Peyer's patch (tissue), 4 donors: ENCODE measurements at regions not wholly inside any gene's neighbourhood (a gene's known extent, or its start where the extent isn't known, plus 50 kb on each side); places are given as distances from the start of the nearest gene placed in this dataset.

Experiments
- DNase-seq, 3 donors: peaks; one replicate each; pipeline ENCODE4 v3.0.0-alpha.2; 2017 to 2019
- H3K27ac ChIP-seq, 4 donors: fragments of 200-600 bp; sonication (generic); one replicate each; pipeline ENCODE4 v1.5.1; 2016 to 2019
- H3K27me3 ChIP-seq, 2 donors: fragments of 200-600 bp; sonication (generic); one replicate each; pipeline ENCODE4 v1.5.1; 2019
- H3K36me3 ChIP-seq, 3 donors: fragments of 200-600 bp; sonication (generic); one replicate each; pipeline ENCODE4 v1.5.1; 2016 to 2019
- H3K4me1 ChIP-seq, 4 donors: fragments of 200-600 bp; sonication (generic); one replicate each; pipeline ENCODE4 v1.5.1; 2016 to 2019
- H3K4me3 ChIP-seq, 4 donors: fragments of 200-600 bp; sonication (generic); 1 replicate in 3 of 4; 2 replicates in 1 of 4; pipeline ENCODE4 v1.5.1; 2016 to 2019; ENCODE audit warnings: mild to moderate bottlenecking in 1 of 4
- H3K9me3 ChIP-seq, 4 donors: fragments of 200-600 bp; sonication (generic); one replicate each; pipeline ENCODE4 v1.5.1; 2016 to 2019; ENCODE audit warnings: mild to moderate bottlenecking in 1 of 4
- POLR2A ChIP-seq, 2 donors: fragments of 450-650 bp; IDR thresholded peaks; one replicate each; pipeline ENCODE4 v1.5.1; 2017; ENCODE audit warnings: antibody characterized with exemption in 2 of 2, mild to moderate bottlenecking in 2 of 2, moderate library complexity in 2 of 2
- TF ChIP-seq, protein P1 (sequence below), 6 experiments: fragments of 450-650 bp in 4 of 6; fragments of 200-600 bp in 2 of 6; sonication (generic) in 1 of 6; IDR thresholded peaks; one replicate each; pipeline ENCODE4 v1.5.1; 2017 to 2019; ENCODE audit warnings: antibody characterized with exemption in 6 of 6, mild to moderate bottlenecking in 3 of 6, moderate library complexity in 1 of 6

GRCh38 chr5:82833277-82833676 lies 243.9 kb downstream of the TMEM167A start:
- no peak overlapping the region for H3K4me3 ChIP-seq
- DNase-seq = no peak
- no peaks in the 10 kb centered on the region for H3K36me3 ChIP-seq
- H3K4me1 ChIP-seq = no peaks in the 10 kb centered on the region
- no peaks in the 10 kb centered on the region for H3K27me3 ChIP-seq
- TF ChIP-seq POLR2A (IDR thresholded peaks at IDR 0.05) = no peak
- TF ChIP-seq, protein P1, sequence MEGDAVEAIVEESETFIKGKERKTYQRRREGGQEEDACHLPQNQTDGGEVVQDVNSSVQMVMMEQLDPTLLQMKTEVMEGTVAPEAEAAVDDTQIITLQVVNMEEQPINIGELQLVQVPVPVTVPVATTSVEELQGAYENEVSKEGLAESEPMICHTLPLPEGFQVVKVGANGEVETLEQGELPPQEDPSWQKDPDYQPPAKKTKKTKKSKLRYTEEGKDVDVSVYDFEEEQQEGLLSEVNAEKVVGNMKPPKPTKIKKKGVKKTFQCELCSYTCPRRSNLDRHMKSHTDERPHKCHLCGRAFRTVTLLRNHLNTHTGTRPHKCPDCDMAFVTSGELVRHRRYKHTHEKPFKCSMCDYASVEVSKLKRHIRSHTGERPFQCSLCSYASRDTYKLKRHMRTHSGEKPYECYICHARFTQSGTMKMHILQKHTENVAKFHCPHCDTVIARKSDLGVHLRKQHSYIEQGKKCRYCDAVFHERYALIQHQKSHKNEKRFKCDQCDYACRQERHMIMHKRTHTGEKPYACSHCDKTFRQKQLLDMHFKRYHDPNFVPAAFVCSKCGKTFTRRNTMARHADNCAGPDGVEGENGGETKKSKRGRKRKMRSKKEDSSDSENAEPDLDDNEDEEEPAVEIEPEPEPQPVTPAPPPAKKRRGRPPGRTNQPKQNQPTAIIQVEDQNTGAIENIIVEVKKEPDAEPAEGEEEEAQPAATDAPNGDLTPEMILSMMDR (IDR thresholded peaks at IDR 0.05) = no peak
- no peak overlapping the region for H3K27ac ChIP-seq
- no peaks in the 10 kb centered on the region for H3K9me3 ChIP-seq

GRCh38 chr5:82832445-82832844 lies 244.7 kb downstream of the TMEM167A start:
- Histone ChIP-seq H3K27me3 (no peaks in the 10 kb centered on the region), H3K36me3 (no peaks in the 10 kb centered on the region), H3K27ac (no peak overlapping the region), H3K4me1 (no peaks in the 10 kb centered on the region), H3K9me3 (no peaks in the 10 kb centered on the region), H3K4me3 (no peak overlapping the region)
- no peak for DNase-seq
- TF ChIP-seq, protein P1 (IDR thresholded peaks at IDR 0.05) = no peak
- TF ChIP-seq POLR2A (IDR thresholded peaks at IDR 0.05) = no peak

GRCh38 chr5:82828211-82828610 lies 249.0 kb downstream of the TMEM167A start:
- Histone ChIP-seq H3K27me3 (no peaks in the 10 kb centered on the region), H3K4me3 (no peak overlapping the region)
- no peak for DNase-seq

GRCh38 chr5:82827651-82828050 lies 249.5 kb downstream of the TMEM167A start:
- Histone ChIP-seq H3K9me3 (no peaks in the 10 kb centered on the region), H3K27ac (no peak overlapping the region), H3K36me3 (no peaks in the 10 kb centered on the region), H3K4me3 (no peak overlapping the region), H3K27me3 (no peaks in the 10 kb centered on the region), H3K4me1 (no peaks in the 10 kb centered on the region)
- no peak for TF ChIP-seq POLR2A (IDR thresholded peaks at IDR 0.05)
- TF ChIP-seq, protein P1 (IDR thresholded peaks at IDR 0.05) = no peak
- no peak for DNase-seq

More at GRCh38 chr5:82828211-82828610, 249.0 kb downstream of the TMEM167A start:
- TF ChIP-seq, protein P1 (IDR thresholded peaks at IDR 0.05) = no peak
- no peak for TF ChIP-seq POLR2A (IDR thresholded peaks at IDR 0.05)
- Histone ChIP-seq H3K27ac (no peak overlapping the region), H3K9me3 (no peaks in the 10 kb centered on the region), H3K4me1 (no peaks in the 10 kb centered on the region), H3K36me3 (no peaks in the 10 kb centered on the region)

DNA sequence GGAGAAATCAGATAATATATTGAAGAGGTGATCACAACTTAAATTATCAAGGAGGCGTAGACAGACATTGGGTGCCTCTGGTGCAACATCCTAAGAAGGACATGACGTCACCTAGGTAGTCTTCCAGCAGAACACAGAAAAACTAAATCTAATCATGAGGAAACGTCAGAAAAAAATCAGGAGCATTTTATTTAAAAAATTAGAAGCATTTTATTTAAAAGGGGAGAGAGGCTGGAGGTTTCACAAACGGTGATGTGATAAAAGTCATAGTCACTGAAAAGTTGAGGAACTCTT lies 254.6 kb downstream of the TMEM167A start:
- H3K27ac ChIP-seq = no peak overlapping the region
- no peaks in the 10 kb centered on the region for H3K9me3 ChIP-seq
- H3K27me3 ChIP-seq = no peaks in the 10 kb centered on the region
- DNase-seq = no peak
- no peaks in the 10 kb centered on the region for H3K4me1 ChIP-seq
- H3K36me3 ChIP-seq = no peaks in the 10 kb centered on the region
- no peak overlapping the region for H3K4me3 ChIP-seq
- no peak for TF ChIP-seq POLR2A (IDR thresholded peaks at IDR 0.05)
- TF ChIP-seq, protein P1 (IDR thresholded peaks at IDR 0.05) = no peak
